Panc1 (cell line): ENCODE measurements at regions not wholly inside any gene's neighbourhood (a gene's known extent, or its start where the extent isn't known, plus 50 kb on each side); places are given as distances from the start of the nearest gene placed in this dataset.

Source experiments
- ATAC-seq: fragments of 200-7000 bp; cut with Tn5 transposase; 2 replicates; pipeline ENCODE4 v1.9.1; 2020; ENCODE audit warnings: mild to moderate bottlenecking, moderate library complexity
- BruUV-seq: library from RNA; stranded (reverse); fragments of 400-500 nt; replicated peaks from 2 replicates; lab custom pipeline; 2021; lab: Mats Ljungman, UMichigan
- CTCF ChIA-PET: fragments of 300-600 bp; sonication (Branson Sonifier 250); formaldehyde crosslinking; loops from one replicate; lab custom pipeline; 2022; ENCODE audit warnings: antibody characterized with exemption; lab: Charles Lee
- POLR2A ChIA-PET: fragments of 300-600 bp; sonication (Branson Sonifier 250); formaldehyde crosslinking; loops from one replicate; lab custom pipeline; 2022; ENCODE audit warnings: antibody characterized with exemption; lab: Charles Lee
- DNase-seq: peaks from one replicate; pipeline ENCODE4 v3.0.0-alpha.2; 2010; ENCODE audit warnings: low read depth, low spot score
- H3K27ac ChIP-seq: 2 replicates; pipeline ENCODE4 v1.5.1; 2011; ENCODE audit warnings: mild to moderate bottlenecking, low read length, inconsistent platforms
- H3K27me3 ChIP-seq: fragments of 200-500 bp; sonication (Bioruptor generic); 2 replicates; pipeline ENCODE4 v1.6.0; 2014; ENCODE audit warnings: low read length, inconsistent platforms; ENCODE audit not compliant: control insufficient read depth, insufficient read depth
- H3K36me3 ChIP-seq: fragments of 200-500 bp; sonication (Bioruptor generic); 2 replicates; pipeline ENCODE4 v1.5.1; 2014; ENCODE audit warnings: inconsistent platforms, mild to moderate bottlenecking, low read length, moderate library complexity; ENCODE audit not compliant: control insufficient read depth, insufficient read depth
- H3K4me1 ChIP-seq: 2 replicates; pipeline ENCODE4 v1.5.1; 2011; ENCODE audit warnings: inconsistent platforms, mild to moderate bottlenecking, low read length, moderate library complexity; ENCODE audit not compliant: control insufficient read depth, insufficient read depth
- H3K4me3 ChIP-seq, 2 experiments: 2 replicates each; pipeline ENCODE4 v1.5.1; 2011 to 2012; ENCODE audit warnings: low read depth in 2 of 2, low read length in 2 of 2, mild to moderate bottlenecking in 2 of 2, inconsistent platforms in 1 of 2, moderate library complexity in 1 of 2
- H3K9me3 ChIP-seq: fragments of 200-500 bp; sonication (Bioruptor generic); 2 replicates; pipeline ENCODE4 v1.5.1; 2014; ENCODE audit warnings: low read depth, mild to moderate bottlenecking, inconsistent platforms, low read length, moderate library complexity; ENCODE audit not compliant: control insufficient read depth, insufficient read depth
- CTCF ChIP-seq: fragments of 450-650 bp; IDR thresholded peaks from 2 replicates; pipeline ENCODE4 v1.5.1; 2017; ENCODE audit warnings: mild to moderate bottlenecking
- POLR2AphosphoS5 ChIP-seq: IDR thresholded peaks from 2 replicates; pipeline ENCODE4 v1.6.1; 2012; ENCODE audit warnings: mild to moderate bottlenecking, low read depth, low read length, moderate library complexity
- SIN3A ChIP-seq: IDR thresholded peaks from 2 replicates; pipeline ENCODE4 v1.6.1; 2012; ENCODE audit warnings: low read depth, mild to moderate bottlenecking, low read length, moderate library complexity, borderline replicate concordance; ENCODE audit not compliant: insufficient read depth
- TCF7L2 ChIP-seq: IDR thresholded peaks from 2 replicates; pipeline ENCODE4 v1.6.1; 2011; ENCODE audit warnings: mild to moderate bottlenecking, low read depth, low read length, inconsistent platforms
- in situ Hi-C: cut with HindIII; loops from 2 replicates; pipeline ENCODE4 v1.10.0; 2016; ENCODE audit warnings: low sequenced_read_pairs, low pct_unique_long_range_greater_than_20kb
- intact Hi-C: fragments of 100-400 bp; cut with micrococcal nuclease; formaldehyde crosslinking; loops from one replicate; pipeline ENCODE4 v1.10.0; 2022; ENCODE audit not compliant: unreplicated experiment
- TF ChIP-seq, protein P1 (sequence below), 2 experiments: IDR thresholded peaks; 2 replicates each; pipeline ENCODE4 v1.6.1; 2011 to 2012; ENCODE audit warnings: low read depth in 2 of 2, control low read depth in 1 of 2, low read length in 1 of 2, mild to moderate bottlenecking in 1 of 2, moderate library complexity in 1 of 2; ENCODE audit not compliant: insufficient read depth in 1 of 2

DNA sequence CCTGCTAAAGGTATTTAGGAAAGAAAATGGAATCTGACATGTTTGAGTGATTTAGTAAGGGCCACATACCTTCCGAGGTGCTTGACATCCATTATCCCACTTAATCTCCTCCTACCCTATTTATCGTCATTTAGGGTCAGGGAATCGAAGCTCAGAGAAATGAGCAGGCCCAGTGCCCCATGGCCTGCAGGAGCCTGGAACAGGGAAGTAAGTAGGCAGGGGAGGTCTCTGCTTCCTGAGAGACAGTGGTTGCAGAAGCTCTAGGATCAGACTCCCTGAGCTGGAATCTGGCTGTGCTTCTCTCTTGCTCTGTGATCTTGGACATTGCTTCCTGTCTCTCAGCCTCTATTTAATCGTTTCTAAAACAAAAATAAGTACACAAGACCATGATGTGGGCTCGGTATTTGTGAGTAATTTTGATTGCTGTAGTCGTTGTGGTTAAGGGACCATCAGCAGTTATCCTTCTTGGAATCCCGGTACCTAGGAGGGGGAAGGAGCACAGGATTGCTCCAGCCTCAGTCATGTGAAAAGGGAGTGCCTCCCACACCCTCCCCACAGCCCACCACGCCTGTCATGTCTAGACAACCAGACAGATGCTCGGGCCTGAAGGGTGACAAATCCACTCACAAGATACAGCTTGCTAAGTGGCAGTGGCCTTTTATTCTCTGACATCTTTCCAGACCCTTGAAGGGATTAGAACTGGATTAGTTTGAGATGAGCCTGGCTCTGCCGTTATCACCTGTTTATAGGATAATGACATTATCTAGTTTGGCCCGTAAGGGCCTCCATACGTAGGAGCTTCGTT lies 169.2 kb upstream of the TSHZ3 start:
- DNase-seq (no peak), ATAC-seq (no peak)
- Histone ChIP-seq H3K9me3 (peaks cover 7% of the 10 kb centered on the region; the same call in 1 of the 2 replicates), H3K27me3 (peaks cover 3% of the 10 kb centered on the region; the same call in 1 of the 2 replicates), H3K36me3 (no peaks in the 10 kb centered on the region), H3K4me1 (no peaks in the 10 kb centered on the region), H3K4me3 (no peak overlapping the region), H3K27ac (no peak overlapping the region)
- ChIA-PET POLR2A (no interaction called here), CTCF (interaction anchor here (0.5 kb wide), 1 partner anchor 11 kb away, joined by 7 read pairs; no protein-coding TSS in a partner anchor)
- in situ Hi-C loops (no loop called here), intact Hi-C loops (no loop called here)
- BruUV-seq: no TSS peak
- TF ChIP-seq SIN3A: no peak
- no peak for TF ChIP-seq CTCF
- no peak for TF ChIP-seq POLR2AphosphoS5
- TF ChIP-seq, protein P1, sequence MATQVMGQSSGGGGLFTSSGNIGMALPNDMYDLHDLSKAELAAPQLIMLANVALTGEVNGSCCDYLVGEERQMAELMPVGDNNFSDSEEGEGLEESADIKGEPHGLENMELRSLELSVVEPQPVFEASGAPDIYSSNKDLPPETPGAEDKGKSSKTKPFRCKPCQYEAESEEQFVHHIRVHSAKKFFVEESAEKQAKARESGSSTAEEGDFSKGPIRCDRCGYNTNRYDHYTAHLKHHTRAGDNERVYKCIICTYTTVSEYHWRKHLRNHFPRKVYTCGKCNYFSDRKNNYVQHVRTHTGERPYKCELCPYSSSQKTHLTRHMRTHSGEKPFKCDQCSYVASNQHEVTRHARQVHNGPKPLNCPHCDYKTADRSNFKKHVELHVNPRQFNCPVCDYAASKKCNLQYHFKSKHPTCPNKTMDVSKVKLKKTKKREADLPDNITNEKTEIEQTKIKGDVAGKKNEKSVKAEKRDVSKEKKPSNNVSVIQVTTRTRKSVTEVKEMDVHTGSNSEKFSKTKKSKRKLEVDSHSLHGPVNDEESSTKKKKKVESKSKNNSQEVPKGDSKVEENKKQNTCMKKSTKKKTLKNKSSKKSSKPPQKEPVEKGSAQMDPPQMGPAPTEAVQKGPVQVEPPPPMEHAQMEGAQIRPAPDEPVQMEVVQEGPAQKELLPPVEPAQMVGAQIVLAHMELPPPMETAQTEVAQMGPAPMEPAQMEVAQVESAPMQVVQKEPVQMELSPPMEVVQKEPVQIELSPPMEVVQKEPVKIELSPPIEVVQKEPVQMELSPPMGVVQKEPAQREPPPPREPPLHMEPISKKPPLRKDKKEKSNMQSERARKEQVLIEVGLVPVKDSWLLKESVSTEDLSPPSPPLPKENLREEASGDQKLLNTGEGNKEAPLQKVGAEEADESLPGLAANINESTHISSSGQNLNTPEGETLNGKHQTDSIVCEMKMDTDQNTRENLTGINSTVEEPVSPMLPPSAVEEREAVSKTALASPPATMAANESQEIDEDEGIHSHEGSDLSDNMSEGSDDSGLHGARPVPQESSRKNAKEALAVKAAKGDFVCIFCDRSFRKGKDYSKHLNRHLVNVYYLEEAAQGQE (IDR thresholded peaks at IDR 0.05; ENCODE audit: insufficient read depth in 1 of 2, low read depth in 2 of 2, low read length in 1 of 2): no peak
- no peak for TF ChIP-seq TCF7L2

- intact Hi-C loops (no loop called here), in situ Hi-C loops (no loop called here)
- Histone ChIP-seq H3K4me1 (no peaks in the 10 kb centered on the region), H3K27ac (no peak overlapping the region), H3K4me3 (no peak overlapping the region), H3K9me3 (peaks cover 7% of the 10 kb centered on the region; the same call in 1 of the 2 replicates), H3K36me3 (no peaks in the 10 kb centered on the region), H3K27me3 (no peaks in the 10 kb centered on the region; the same call in 1 of the 2 replicates)
- no peak for ATAC-seq
- ChIA-PET CTCF (interaction anchor here (0.5 kb wide), 1 partner anchor 12 kb away, joined by 7 read pairs; no protein-coding TSS in a partner anchor), POLR2A (no interaction called here)
- TF ChIP-seq, protein P1 (IDR thresholded peaks at IDR 0.05; ENCODE audit: insufficient read depth in 1 of 2, low read depth in 2 of 2, low read length in 1 of 2): no peak
- TF ChIP-seq TCF7L2 (no peak), SIN3A (no peak), POLR2AphosphoS5 (no peak), CTCF (no peak)
- no TSS peak for BruUV-seq
- DNase-seq: no peak
These were observed 170.0 kb upstream of the TSHZ3 start for GRCh38 chr19:31519256-31519655.
